Neural crest cell (in vitro differentiated cells): ENCODE measurements at regions not wholly inside any gene's neighbourhood (a gene's known extent, or its start where the extent isn't known, plus 50 kb on each side); places are given as distances from the start of the nearest gene placed in this dataset.
A peak's percentile ranks its signal among the peaks of the same experiment; 100 is the strongest.

Experiments
- DNase-seq: peaks from one replicate; pipeline ENCODE4 v3.0.0; 2021; ENCODE audit warnings: low read depth, mixed read lengths, low spot score
- H3K27ac Mint-ChIP-seq: one replicate; pipeline ENCODE4 v1.8.0; 2021; ENCODE audit warnings: mild to moderate bottlenecking, mixed read lengths; ENCODE audit not compliant: unreplicated experiment
- H3K27me3 Mint-ChIP-seq: 2 replicates; pipeline ENCODE4 v1.8.0; 2021; ENCODE audit warnings: low read depth, mild to moderate bottlenecking, mixed read lengths
- H3K36me3 Mint-ChIP-seq: 2 replicates; pipeline ENCODE4 v1.8.0; 2021; ENCODE audit warnings: low read depth, mild to moderate bottlenecking, mixed read lengths
- H3K4me1 Mint-ChIP-seq: 2 replicates; pipeline ENCODE4 v1.8.0; 2021; ENCODE audit warnings: mixed read lengths
- H3K4me3 Mint-ChIP-seq: one replicate; pipeline ENCODE4 v1.8.0; 2021; ENCODE audit warnings: mild to moderate bottlenecking, mixed read lengths
- H3K9me3 Mint-ChIP-seq: 2 replicates; pipeline ENCODE4 v1.8.0; 2021; ENCODE audit warnings: mixed read lengths
- TF ChIP-seq, protein P1 (sequence below): fragments of 200-600 bp; sonication (generic); conservative IDR thresholded peaks from 2 replicates; pipeline ENCODE4 v1.5.0; 2021; ENCODE audit warnings: antibody characterized with exemption, mild to moderate bottlenecking

- Mint-ChIP-seq H3K27me3 (peaks cover 8% of the 10 kb centered on the region), H3K27ac (no peak overlapping the region), H3K4me1 (peaks cover 9% of the 10 kb centered on the region), H3K36me3 (no peaks in the 10 kb centered on the region), H3K9me3 (no peaks in the 10 kb centered on the region), H3K4me3 (no peak overlapping the region)
- no peak for DNase-seq
- TF ChIP-seq, protein P1, sequence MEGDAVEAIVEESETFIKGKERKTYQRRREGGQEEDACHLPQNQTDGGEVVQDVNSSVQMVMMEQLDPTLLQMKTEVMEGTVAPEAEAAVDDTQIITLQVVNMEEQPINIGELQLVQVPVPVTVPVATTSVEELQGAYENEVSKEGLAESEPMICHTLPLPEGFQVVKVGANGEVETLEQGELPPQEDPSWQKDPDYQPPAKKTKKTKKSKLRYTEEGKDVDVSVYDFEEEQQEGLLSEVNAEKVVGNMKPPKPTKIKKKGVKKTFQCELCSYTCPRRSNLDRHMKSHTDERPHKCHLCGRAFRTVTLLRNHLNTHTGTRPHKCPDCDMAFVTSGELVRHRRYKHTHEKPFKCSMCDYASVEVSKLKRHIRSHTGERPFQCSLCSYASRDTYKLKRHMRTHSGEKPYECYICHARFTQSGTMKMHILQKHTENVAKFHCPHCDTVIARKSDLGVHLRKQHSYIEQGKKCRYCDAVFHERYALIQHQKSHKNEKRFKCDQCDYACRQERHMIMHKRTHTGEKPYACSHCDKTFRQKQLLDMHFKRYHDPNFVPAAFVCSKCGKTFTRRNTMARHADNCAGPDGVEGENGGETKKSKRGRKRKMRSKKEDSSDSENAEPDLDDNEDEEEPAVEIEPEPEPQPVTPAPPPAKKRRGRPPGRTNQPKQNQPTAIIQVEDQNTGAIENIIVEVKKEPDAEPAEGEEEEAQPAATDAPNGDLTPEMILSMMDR, result no peak
Measured at GRCh38 chr1:105100102-105100501, 1350.4 kb downstream of the AMY1C start.

DNA sequence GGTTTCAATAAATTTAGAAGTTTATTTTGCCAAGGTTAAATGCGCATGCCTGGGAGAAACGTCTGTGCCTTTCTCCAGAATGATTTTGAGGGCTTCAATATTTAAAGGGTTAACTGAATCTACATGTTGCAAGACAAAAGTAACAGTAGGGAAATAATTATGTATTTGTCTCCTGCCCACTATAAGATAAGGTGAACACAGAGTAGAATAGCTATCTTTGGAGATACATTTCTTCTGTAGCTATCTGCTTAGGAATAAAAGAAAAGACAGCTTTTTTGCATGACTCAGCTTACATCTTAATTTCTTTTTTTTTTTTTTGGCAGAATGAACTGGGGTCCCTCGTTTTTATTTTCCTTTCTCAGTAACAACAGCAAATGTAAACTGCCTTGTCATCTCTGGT, 1351.6 kb downstream of the AMY1C start:
- Mint-ChIP-seq H3K27me3 (peaks cover 14% of the 10 kb centered on the region), H3K4me3 (no peak overlapping the region), H3K4me1 (peaks cover 9% of the 10 kb centered on the region), H3K36me3 (peaks cover 3% of the 10 kb centered on the region), H3K9me3 (peaks cover 4% of the 10 kb centered on the region), H3K27ac (no peak overlapping the region)
- no peak for DNase-seq
- TF ChIP-seq, protein P1, result no peak

GRCh38 chr1:105102371-105102770, 1352.7 kb downstream of the AMY1C start:
- H3K4me1 Mint-ChIP-seq, result peaks cover 9% of the 10 kb centered on the region
- H3K36me3 Mint-ChIP-seq, result peaks cover 3% of the 10 kb centered on the region
- peaks cover 15% of the 10 kb centered on the region for H3K27me3 Mint-ChIP-seq
- DNase-seq, result no peak
- H3K27ac Mint-ChIP-seq, result no peak overlapping the region
- TF ChIP-seq, protein P1, result no peak
- H3K9me3 Mint-ChIP-seq, result peaks cover 7% of the 10 kb centered on the region
- no peak overlapping the region for H3K4me3 Mint-ChIP-seq

- Mint-ChIP-seq H3K4me1 (no peaks in the 10 kb centered on the region), H3K36me3 (no peaks in the 10 kb centered on the region), H3K27me3 (no peaks in the 10 kb centered on the region), H3K27ac (no peak overlapping the region), H3K4me3 (no peak overlapping the region), H3K9me3 (peaks cover 3% of the 10 kb centered on the region)
- no peak for DNase-seq
- TF ChIP-seq, protein P1, result no peak
Measured at GRCh38 chr1:105122041-105122440, 1372.3 kb downstream of the AMY1C start.

- TF ChIP-seq, protein P1, result peak; percentile 61
- H3K9me3 Mint-ChIP-seq, result no peaks in the 10 kb centered on the region
- no peak overlapping the region for H3K4me3 Mint-ChIP-seq
- no peak overlapping the region for H3K27ac Mint-ChIP-seq
- H3K36me3 Mint-ChIP-seq, result no peaks in the 10 kb centered on the region
- H3K4me1 Mint-ChIP-seq, result no peaks in the 10 kb centered on the region
- DNase-seq, result peak; percentile 32
- no peaks in the 10 kb centered on the region for H3K27me3 Mint-ChIP-seq
Measured at GRCh38 chr1:105137543-105138457, 1388.1 kb downstream of the AMY1C start.
